ENCODE measurements at regions not wholly inside any gene's neighbourhood (a gene's known extent, or its start where the extent isn't known, plus 50 kb on each side); places are given as distances from the start of the nearest gene placed in this dataset.
A peak's percentile ranks its signal among the peaks of the same experiment; 100 is the strongest.

GRCh38 chr14:103225062-103225461, 101.8 kb downstream of the TNFAIP2 start:
- TF ChIP-seq POLR2AphosphoS5 (IDR thresholded peaks at IDR 0.05) = no peak
- no peak for TF ChIP-seq CTCF (IDR thresholded peaks at IDR 0.05)
- no peak for TF ChIP-seq EP300 (IDR thresholded peaks at IDR 0.05)
- TF ChIP-seq POLR2A (IDR thresholded peaks at IDR 0.05) = no peak
- ATAC-seq (ENCODE audit: low FRiP score in 2 of 2) (no peak), DNase-seq (peak in 1 of 2 donors; percentile 25)
- Histone ChIP-seq H3K36me3 (no peaks in the 10 kb centered on the region), H3K9me3 (no peaks in the 10 kb centered on the region), H3K27ac (no peak overlapping the region), H3K4me1 (peaks cover 8 to 11% (median 8%) of the 10 kb centered on the region in 4 donors), H3K27me3 (peaks cover 3 to 19% (median 10%) of the 10 kb centered on the region in 4 donors), H3K4me3 (no peak overlapping the region)
- 61 to 76% methylated on average over 10 to 14 of the region's 14 CpGs for WGBS, 2 donors

- WGBS, 2 donors = 49 to 58% methylated on average over 10 to 13 of the region's 13 CpGs
- DNase-seq = no peak
- Histone ChIP-seq H3K9me3 (no peaks in the 10 kb centered on the region), H3K27ac (no peak overlapping the region), H3K27me3 (peaks cover 3 to 15% (median 8%) of the 10 kb centered on the region in 4 donors), H3K4me1 (peaks cover 5 to 7% (median 6%) of the 10 kb centered on the region in 4 donors), H3K36me3 (no peaks in the 10 kb centered on the region), H3K4me3 (no peak overlapping the region)
- no peak for TF ChIP-seq CTCF (IDR thresholded peaks at IDR 0.05)
- ATAC-seq (ENCODE audit: low FRiP score in 2 of 2) = no peak
These were observed 102.2 kb downstream of the TNFAIP2 start for GRCh38 chr14:103225476-103225875.

- no peaks in the 10 kb centered on the region for H3K27me3 ChIP-seq
- no peaks in the 10 kb centered on the region for H3K9me3 ChIP-seq
- TF ChIP-seq CTCF (IDR thresholded peaks at IDR 0.05) (no peak), POLR2AphosphoS5 (IDR thresholded peaks at IDR 0.05) (no peak), EP300 (IDR thresholded peaks at IDR 0.05) (no peak), POLR2A (IDR thresholded peaks at IDR 0.05) (no peak)
- DNase-seq (peak in 1 of 2 donors; percentile 43), ATAC-seq (ENCODE audit: low FRiP score in 2 of 2) (no peak)
- no peak overlapping the region for H3K4me3 ChIP-seq
- H3K36me3 ChIP-seq = no peaks in the 10 kb centered on the region
- 79 to 86% methylated on average over 16 to 21 of the region's 21 CpGs for WGBS, 2 donors
- H3K27ac ChIP-seq = no peak overlapping the region
- no peaks in the 10 kb centered on the region for H3K4me1 ChIP-seq
These were observed 104.0 kb downstream of the TNFAIP2 start for GRCh38 chr14:103227094-103227768.

GRCh38 chr14:103228076-103228806, 105.0 kb downstream of the TNFAIP2 start:
- 83 to 86% methylated on average over 3 to 6 of the region's 8 CpGs for WGBS, 2 donors

More at GRCh38 chr14:103228076-103228806, 105.0 kb downstream of the TNFAIP2 start:
- Histone ChIP-seq H3K9me3 (no peaks in the 10 kb centered on the region), H3K27me3 (no peaks in the 10 kb centered on the region), H3K27ac (no peak overlapping the region), H3K4me1 (no peaks in the 10 kb centered on the region), H3K36me3 (no peaks in the 10 kb centered on the region), H3K4me3 (no peak overlapping the region)
- no peak for ATAC-seq (ENCODE audit: low FRiP score in 2 of 2)
- TF ChIP-seq EP300 (IDR thresholded peaks at IDR 0.05) (no peak), POLR2AphosphoS5 (IDR thresholded peaks at IDR 0.05) (no peak), POLR2A (IDR thresholded peaks at IDR 0.05) (no peak), CTCF (IDR thresholded peaks at IDR 0.05) (no peak)
- peak in 1 of 2 donors; percentile 17 for DNase-seq
